GM06990 (cell line): ENCODE measurements at regions not wholly inside any gene's neighbourhood (a gene's known extent, or its start where the extent isn't known, plus 50 kb on each side); places are given as distances from the start of the nearest gene placed in this dataset.

Experiments used
- DNase-seq: peaks from one replicate; pipeline ENCODE4 v3.0.0-alpha.2; 2011; ENCODE audit not compliant: insufficient read length; ENCODE audit errors: extremely low read depth
- H3K27me3 ChIP-seq: replicated peaks from 2 replicates; pipeline ENCODE4 v1.6.0; 2011; ENCODE audit warnings: low read length; ENCODE audit not compliant: control insufficient read depth, insufficient read depth
- H3K36me3 ChIP-seq: 2 replicates; pipeline ENCODE4 v1.5.1; 2011; ENCODE audit warnings: low read length; ENCODE audit not compliant: control insufficient read depth, insufficient read depth
- H3K4me3 ChIP-seq: replicated peaks from 2 replicates; pipeline ENCODE4 v1.5.1; 2011; ENCODE audit warnings: low read depth, mild to moderate bottlenecking, control low read depth, low read length
- TF ChIP-seq, protein P1 (sequence below): IDR thresholded peaks from 2 replicates; pipeline ENCODE4 v1.5.1; 2011; ENCODE audit warnings: low read length, control low read depth, mild to moderate bottlenecking, inconsistent platforms; ENCODE audit not compliant: insufficient read depth, poor library complexity, severe bottlenecking

GRCh38 chr21:18026359-18026758 is 207.2 kb upstream of the C21orf91 start:
- no peak for DNase-seq
- TF ChIP-seq, protein P1, sequence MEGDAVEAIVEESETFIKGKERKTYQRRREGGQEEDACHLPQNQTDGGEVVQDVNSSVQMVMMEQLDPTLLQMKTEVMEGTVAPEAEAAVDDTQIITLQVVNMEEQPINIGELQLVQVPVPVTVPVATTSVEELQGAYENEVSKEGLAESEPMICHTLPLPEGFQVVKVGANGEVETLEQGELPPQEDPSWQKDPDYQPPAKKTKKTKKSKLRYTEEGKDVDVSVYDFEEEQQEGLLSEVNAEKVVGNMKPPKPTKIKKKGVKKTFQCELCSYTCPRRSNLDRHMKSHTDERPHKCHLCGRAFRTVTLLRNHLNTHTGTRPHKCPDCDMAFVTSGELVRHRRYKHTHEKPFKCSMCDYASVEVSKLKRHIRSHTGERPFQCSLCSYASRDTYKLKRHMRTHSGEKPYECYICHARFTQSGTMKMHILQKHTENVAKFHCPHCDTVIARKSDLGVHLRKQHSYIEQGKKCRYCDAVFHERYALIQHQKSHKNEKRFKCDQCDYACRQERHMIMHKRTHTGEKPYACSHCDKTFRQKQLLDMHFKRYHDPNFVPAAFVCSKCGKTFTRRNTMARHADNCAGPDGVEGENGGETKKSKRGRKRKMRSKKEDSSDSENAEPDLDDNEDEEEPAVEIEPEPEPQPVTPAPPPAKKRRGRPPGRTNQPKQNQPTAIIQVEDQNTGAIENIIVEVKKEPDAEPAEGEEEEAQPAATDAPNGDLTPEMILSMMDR, result no peak
- H3K4me3 ChIP-seq, result no peak overlapping the region
- no peaks in the 10 kb centered on the region for H3K27me3 ChIP-seq
- no peaks in the 10 kb centered on the region for H3K36me3 ChIP-seq

DNA sequence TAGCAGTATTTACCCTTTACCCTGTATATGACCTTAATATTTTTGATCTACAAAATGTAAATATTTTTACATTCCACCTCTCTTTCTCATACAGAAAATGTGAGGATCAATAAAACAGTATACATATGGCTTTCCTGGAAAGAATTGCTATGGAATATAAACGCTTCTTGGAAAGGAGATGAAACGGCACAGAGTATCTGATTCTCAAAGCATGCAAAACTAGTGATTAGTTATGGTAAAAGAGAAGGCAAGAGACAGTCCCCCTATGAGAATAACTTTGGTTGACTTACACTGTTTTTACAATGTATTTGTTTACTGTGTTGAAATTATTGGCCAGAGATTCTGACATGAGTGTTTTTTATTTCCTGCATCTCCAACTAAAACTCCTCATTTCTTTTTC is 204.6 kb upstream of the C21orf91 start:
- Histone ChIP-seq H3K27me3 (no peaks in the 10 kb centered on the region), H3K4me3 (no peak overlapping the region), H3K36me3 (no peaks in the 10 kb centered on the region)
- TF ChIP-seq, protein P1, result no peak
- no peak for DNase-seq

- H3K36me3 ChIP-seq, result no peaks in the 10 kb centered on the region
- no peak overlapping the region for H3K4me3 ChIP-seq
- no peaks in the 10 kb centered on the region for H3K27me3 ChIP-seq
- DNase-seq, result no peak
- TF ChIP-seq, protein P1, result no peak
These were observed 204.0 kb upstream of the C21orf91 start for GRCh38 chr21:18023157-18023556.

GRCh38 chr21:18007121-18007520 is 188.0 kb upstream of the C21orf91 start:
- Histone ChIP-seq H3K36me3 (no peaks in the 10 kb centered on the region), H3K4me3 (no peak overlapping the region), H3K27me3 (no peaks in the 10 kb centered on the region)
- DNase-seq, result no peak
- TF ChIP-seq, protein P1, result no peak

DNA sequence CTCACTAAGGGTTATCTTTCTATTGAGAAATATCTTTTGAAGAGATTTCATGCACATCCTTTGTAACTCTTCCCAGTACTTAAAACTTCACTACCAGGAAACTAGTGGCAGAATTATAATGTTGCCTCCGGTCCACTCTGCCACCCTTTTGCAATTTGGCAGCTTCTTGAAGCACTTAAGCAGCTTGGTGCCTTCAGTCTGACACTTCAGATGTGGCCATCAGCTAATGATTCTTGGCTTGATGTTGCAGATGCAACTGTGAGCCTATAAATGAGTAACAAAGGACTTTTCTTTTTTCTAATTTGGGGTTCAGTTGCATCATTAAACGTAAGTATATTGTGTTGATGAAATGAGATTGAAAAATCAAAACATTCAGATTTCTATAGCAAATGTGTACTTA is 187.5 kb upstream of the C21orf91 start:
- no peak for DNase-seq

More for the DNA sequence above, 187.5 kb upstream of the C21orf91 start:
- TF ChIP-seq, protein P1, result no peak
- H3K4me3 ChIP-seq, result no peak overlapping the region
- no peaks in the 10 kb centered on the region for H3K27me3 ChIP-seq
- H3K36me3 ChIP-seq, result no peaks in the 10 kb centered on the region
